Suprapubic skin (tissue), 4 donors: ENCODE measurements at regions not wholly inside any gene's neighbourhood (a gene's known extent, or its start where the extent isn't known, plus 50 kb on each side); places are given as distances from the start of the nearest gene placed in this dataset.
A peak's percentile ranks its signal among the peaks of the same experiment; 100 is the strongest.

Experiments used
- DNase-seq, 2 donors: peaks; one replicate each; pipeline ENCODE4 v3.0.0-alpha.2; 2019; ENCODE audit warnings: low spot score in 2 of 2
- H3K27ac ChIP-seq: fragments of 200-600 bp; sonication (generic); one replicate; pipeline ENCODE4 v1.5.1; 2019
- H3K27me3 ChIP-seq: fragments of 200-600 bp; sonication (generic); one replicate; pipeline ENCODE4 v1.5.1; 2019
- H3K36me3 ChIP-seq: fragments of 200-600 bp; sonication (generic); one replicate; pipeline ENCODE4 v1.5.1; 2019
- H3K4me1 ChIP-seq: fragments of 200-600 bp; sonication (generic); one replicate; pipeline ENCODE4 v1.5.1; 2019
- H3K4me3 ChIP-seq: fragments of 200-600 bp; sonication (generic); one replicate; pipeline ENCODE4 v1.5.1; 2019; ENCODE audit warnings: mild to moderate bottlenecking
- H3K9me3 ChIP-seq: fragments of 200-600 bp; sonication (generic); one replicate; pipeline ENCODE4 v1.5.1; 2019
- CTCF ChIP-seq, 2 donors: fragments of 200-600 bp in 1 of 2; fragments of 450-650 bp in 1 of 2; sonication (generic) in 1 of 2; IDR thresholded peaks; one replicate each; pipeline ENCODE4 v1.5.1; 2016 to 2019; ENCODE audit warnings: antibody characterized with exemption in 2 of 2, mild to moderate bottlenecking in 1 of 2, moderate library complexity in 1 of 2
- EP300 ChIP-seq: sonication (generic); formaldehyde crosslinking; IDR thresholded peaks from one replicate; pipeline ENCODE4 v1.6.1; 2017; ENCODE audit warnings: antibody characterized with exemption
- POLR2A ChIP-seq, 2 donors: fragments of 450-650 bp; IDR thresholded peaks; one replicate each; pipeline ENCODE4 v1.6.1; 2017; ENCODE audit warnings: antibody characterized with exemption in 2 of 2, mild to moderate bottlenecking in 2 of 2, moderate library complexity in 2 of 2
- POLR2AphosphoS5 ChIP-seq, 3 donors: sonication (generic); formaldehyde crosslinking; IDR thresholded peaks; one replicate each; pipeline ENCODE4 v1.6.1; 2017; ENCODE audit warnings: antibody characterized with exemption in 3 of 3
- WGBS: methylation state at CpG from one replicate; pipeline ENCODE4 v1.1.5; 2018; 5-methylcytosine and 5-hydroxymethylcytosine counted together

DNA sequence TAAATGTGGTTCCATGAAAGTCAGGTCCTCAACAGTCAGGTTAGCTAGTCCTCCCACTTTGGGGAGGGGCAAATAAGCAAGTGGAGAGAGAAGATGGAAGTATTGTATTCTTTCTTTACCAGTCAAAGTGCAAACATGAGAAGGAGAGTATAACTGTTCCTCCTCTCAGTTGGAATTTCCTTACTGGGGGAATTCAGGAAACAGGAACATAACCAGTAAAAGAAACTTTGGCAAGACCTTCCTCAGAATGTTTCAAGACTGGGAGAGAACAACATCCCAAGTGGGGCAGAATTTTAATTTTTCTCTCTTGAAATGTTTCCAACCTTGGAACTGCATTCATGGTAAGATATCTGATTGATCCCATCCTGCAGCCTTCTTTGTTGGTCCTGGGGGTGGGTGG is 552.4 kb upstream of the TNP1 start:
- H3K27ac ChIP-seq, result peak overlapping the region; percentile 84
- TF ChIP-seq CTCF (IDR thresholded peaks at IDR 0.05) (no peak), POLR2AphosphoS5 (IDR thresholded peaks at IDR 0.05) (no peak), POLR2A (IDR thresholded peaks at IDR 0.05) (no peak), EP300 (no peak)
- peaks cover 24% of the 10 kb centered on the region for H3K4me1 ChIP-seq

DNA sequence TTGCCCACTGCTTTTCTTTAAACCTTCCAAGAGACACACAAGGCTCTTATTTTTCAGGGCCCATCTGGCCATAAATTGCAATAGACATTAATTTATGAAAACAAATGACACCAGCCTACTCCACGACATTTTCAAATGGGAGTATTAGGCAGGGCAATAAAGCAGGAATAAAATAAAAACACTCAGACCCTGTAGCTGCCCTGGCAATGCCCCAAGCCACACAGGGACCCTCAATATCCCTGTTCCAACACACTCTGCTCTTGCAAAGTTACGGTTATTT is 550.8 kb upstream of the TNP1 start:
- Histone ChIP-seq H3K9me3 (no peaks in the 10 kb centered on the region), H3K4me1 (peaks cover 24% of the 10 kb centered on the region), H3K4me3 (no peak overlapping the region), H3K27ac (no peak overlapping the region), H3K36me3 (no peaks in the 10 kb centered on the region), H3K27me3 (no peaks in the 10 kb centered on the region)
- no peak for TF ChIP-seq POLR2A (IDR thresholded peaks at IDR 0.05)
- 73% methylated on average over 2 of the region's 2 CpGs for WGBS
- DNase-seq, result no peak

More for the DNA sequence above, 552.4 kb upstream of the TNP1 start:
- H3K27me3 ChIP-seq, result no peaks in the 10 kb centered on the region
- H3K36me3 ChIP-seq, result no peaks in the 10 kb centered on the region
- no peak for DNase-seq
- no peak overlapping the region for H3K4me3 ChIP-seq
- no peaks in the 10 kb centered on the region for H3K9me3 ChIP-seq

GRCh38 chr2:217409949-217410680 is 550.3 kb upstream of the TNP1 start:
- H3K27ac ChIP-seq, result no peak overlapping the region
- no peak for DNase-seq
- TF ChIP-seq POLR2AphosphoS5 (IDR thresholded peaks at IDR 0.05) (no peak), EP300 (no peak), POLR2A (IDR thresholded peaks at IDR 0.05) (no peak), CTCF (IDR thresholded peaks at IDR 0.05) (no peak)

GRCh38 chr2:217407362-217407761 is 547.5 kb upstream of the TNP1 start:
- peaks cover 29% of the 10 kb centered on the region for H3K4me1 ChIP-seq
- no peak overlapping the region for H3K4me3 ChIP-seq
- no peak overlapping the region for H3K27ac ChIP-seq
- TF ChIP-seq POLR2AphosphoS5 (IDR thresholded peaks at IDR 0.05) (no peak), POLR2A (IDR thresholded peaks at IDR 0.05) (no peak), EP300 (no peak), CTCF (IDR thresholded peaks at IDR 0.05) (no peak)
- H3K9me3 ChIP-seq, result no peaks in the 10 kb centered on the region
- no peaks in the 10 kb centered on the region for H3K36me3 ChIP-seq
- H3K27me3 ChIP-seq, result no peaks in the 10 kb centered on the region
- WGBS, result 62% methylated on average over 3 of the region's 3 CpGs
- no peak for DNase-seq

More at GRCh38 chr2:217409949-217410680, 550.3 kb upstream of the TNP1 start:
- peaks cover 24% of the 10 kb centered on the region for H3K4me1 ChIP-seq
- 77% methylated on average over 2 of the region's 2 CpGs for WGBS
- no peaks in the 10 kb centered on the region for H3K27me3 ChIP-seq
- no peaks in the 10 kb centered on the region for H3K36me3 ChIP-seq
- no peaks in the 10 kb centered on the region for H3K9me3 ChIP-seq
- no peak overlapping the region for H3K4me3 ChIP-seq

GRCh38 chr2:217404236-217404760 is 544.4 kb upstream of the TNP1 start:
- H3K4me1 ChIP-seq, result peaks cover 15% of the 10 kb centered on the region
- no peak overlapping the region for H3K27ac ChIP-seq
- no peak for DNase-seq
- no peaks in the 10 kb centered on the region for H3K36me3 ChIP-seq
- no peaks in the 10 kb centered on the region for H3K27me3 ChIP-seq
- TF ChIP-seq POLR2AphosphoS5 (IDR thresholded peaks at IDR 0.05) (no peak), CTCF (IDR thresholded peaks at IDR 0.05) (no peak)
- H3K9me3 ChIP-seq, result no peaks in the 10 kb centered on the region
- H3K4me3 ChIP-seq, result no peak overlapping the region
- WGBS, result 74% methylated on average over 2 of the region's 2 CpGs
